ENCODE measurements at regions not wholly inside any gene's neighbourhood (a gene's known extent, or its start where the extent isn't known, plus 50 kb on each side); places are given as distances from the start of the nearest gene placed in this dataset.
A peak's percentile ranks its signal among the peaks of the same experiment; 100 is the strongest.

DNA sequence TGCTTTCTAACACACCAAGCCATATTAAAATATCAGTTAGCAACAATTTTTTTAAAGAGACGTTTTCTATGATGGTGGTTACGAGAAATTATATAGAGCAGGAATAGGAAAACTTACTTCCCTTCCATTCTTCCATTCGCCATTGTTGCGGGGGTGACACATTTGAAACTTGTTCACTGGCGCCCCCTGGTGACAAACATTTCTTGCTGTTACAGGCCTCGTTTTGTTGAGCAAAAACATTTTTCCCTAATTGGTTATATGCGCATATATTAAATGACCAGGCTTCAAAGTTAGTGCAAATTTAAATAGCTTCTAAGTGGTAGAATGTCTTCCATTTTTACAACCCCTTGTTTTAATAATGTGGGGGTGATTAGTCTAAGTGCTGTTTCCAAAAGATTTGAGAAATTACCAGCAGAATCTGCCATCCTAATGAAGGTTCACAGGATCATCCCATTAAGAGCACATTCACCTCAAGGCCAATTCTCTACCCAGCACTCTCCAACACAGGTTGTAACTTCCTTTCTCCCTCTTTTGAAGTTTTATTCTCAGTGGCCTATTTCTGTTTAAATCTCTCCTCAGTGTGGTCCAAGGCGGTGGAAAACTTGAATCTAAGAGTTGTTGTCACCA, 1124.7 kb downstream of the FLRT2 start:
- peak; percentile 21 for DNase-seq

GRCh38 chr14:86652526-86652925, 1122.6 kb downstream of the FLRT2 start:
- DNase-seq: no peak

DNA sequence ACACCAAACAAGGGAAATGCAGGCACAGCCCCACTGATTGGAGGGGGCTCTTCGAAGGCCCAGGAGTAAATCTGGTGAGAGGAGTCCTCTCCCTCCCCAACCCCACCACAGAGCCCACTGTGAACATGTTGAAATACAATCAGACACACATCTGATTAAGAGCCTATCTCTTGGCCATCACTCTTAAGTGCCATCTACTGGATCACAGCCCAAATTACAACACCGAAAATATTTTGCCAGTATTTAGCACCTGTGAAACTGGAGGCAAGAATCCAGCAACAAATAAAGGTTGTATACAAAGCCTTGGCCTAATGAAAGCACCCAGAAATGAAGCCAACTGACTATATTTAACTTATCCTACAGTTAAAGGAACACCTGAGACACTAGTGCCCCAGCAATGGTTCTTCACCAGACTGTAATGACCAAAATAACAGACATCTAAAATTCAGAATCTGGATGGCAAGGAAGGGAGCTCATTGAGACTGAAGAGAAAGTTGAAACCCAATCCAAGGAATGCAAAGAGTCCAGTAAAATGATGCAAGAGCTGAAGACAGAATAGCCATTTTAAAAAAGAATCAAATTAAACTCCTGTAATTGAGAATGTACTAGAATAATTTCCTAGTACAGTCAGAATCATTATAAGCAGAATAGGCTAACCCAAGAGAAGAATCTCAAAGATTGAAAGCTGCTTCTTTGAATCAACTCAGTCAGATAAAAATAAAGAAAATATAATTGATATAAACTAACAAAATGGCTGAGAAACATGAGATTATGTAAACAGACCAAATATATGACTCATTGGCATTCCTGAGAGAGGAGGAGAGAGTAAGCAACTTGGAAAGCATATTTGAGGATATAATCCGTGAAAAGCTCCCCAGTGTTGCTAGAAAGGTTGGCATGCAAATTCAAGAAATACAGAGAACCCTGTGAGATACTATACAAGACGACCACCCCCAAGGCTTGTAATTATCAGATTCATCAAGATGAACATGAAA, 1117.0 kb downstream of the FLRT2 start:
- DNase-seq: no peak

DNA sequence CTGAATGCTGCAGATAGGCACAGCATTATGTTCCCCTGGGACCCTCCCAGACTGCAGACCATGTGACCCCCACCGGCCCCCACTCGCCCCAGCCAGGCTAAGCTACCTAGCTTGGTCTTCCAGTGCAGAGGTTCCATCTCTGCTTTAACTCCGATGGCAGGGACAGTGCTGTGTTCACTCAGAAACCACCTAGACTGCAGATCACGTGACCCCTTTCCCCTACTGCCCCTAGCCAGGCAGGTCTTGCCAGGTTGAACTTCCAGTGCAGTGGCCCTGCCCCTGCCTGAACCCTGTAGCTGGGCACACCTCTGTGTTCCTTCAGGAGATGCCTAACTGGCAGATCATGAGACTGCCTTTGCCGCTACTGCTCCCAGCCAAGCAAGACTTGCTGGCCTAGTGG, 1116.2 kb downstream of the FLRT2 start:
- DNase-seq: no peak

DNA sequence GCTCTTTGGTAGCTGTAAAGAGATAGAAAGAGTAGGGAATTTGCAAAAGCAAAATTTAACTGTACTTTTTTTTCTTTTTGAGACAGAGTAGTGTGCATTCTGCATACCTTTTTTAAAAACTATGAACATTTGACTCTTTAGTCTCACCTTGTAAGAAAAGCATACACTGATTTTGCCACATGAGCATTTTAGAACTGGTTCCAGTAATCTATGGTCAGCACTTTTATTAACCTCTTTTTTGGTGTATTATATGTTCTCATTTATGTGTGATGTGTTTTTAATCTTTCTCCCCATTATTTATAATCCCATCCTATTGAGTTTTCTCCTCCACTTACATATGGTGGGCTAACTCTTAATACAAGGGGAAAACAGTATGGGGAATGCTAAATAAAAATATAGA, 1111.4 kb downstream of the FLRT2 start:
- no peak for DNase-seq

DNA sequence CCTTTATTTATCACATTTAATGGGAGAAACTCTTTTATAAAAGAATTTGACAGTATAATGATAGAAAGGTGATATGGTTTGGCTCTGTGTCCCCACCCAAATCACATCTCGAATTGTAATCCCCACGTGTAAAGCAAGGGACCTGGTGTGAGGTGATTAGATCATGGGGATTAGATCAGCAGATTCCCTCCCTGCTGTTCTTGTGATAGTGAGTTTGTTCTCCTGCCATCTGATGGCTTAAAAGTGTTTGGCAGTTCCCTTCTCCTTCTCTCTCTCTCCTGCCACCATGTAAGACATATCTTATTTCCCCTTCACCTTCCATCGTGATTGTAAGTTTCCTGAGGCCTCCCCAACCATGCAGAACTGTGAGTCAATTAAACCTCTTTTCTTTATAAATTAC, 1110.3 kb downstream of the FLRT2 start:
- DNase-seq: no peak

DNA sequence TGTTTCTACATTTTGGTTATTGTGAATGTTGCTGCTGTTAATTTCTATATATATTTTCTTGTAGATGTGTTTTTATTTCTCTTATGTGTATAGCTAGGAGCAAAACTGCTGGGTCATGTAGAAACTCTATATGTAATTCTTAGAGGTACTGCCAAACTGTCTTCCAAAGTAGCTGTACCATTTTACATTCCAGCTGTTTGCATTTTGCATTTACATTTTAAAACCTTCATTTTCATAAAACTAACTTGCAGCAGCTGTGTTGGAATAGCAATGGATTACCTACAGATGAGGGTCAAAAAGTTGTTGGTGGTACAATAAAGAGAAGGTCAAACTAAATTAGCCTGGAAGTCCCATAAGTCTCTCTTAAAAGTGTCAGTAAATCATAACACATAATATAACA, 1109.7 kb downstream of the FLRT2 start:
- no peak for DNase-seq

- no peak for DNase-seq
Observed at GRCh38 chr14:86639146-86639545, 1109.2 kb downstream of the FLRT2 start.

DNA sequence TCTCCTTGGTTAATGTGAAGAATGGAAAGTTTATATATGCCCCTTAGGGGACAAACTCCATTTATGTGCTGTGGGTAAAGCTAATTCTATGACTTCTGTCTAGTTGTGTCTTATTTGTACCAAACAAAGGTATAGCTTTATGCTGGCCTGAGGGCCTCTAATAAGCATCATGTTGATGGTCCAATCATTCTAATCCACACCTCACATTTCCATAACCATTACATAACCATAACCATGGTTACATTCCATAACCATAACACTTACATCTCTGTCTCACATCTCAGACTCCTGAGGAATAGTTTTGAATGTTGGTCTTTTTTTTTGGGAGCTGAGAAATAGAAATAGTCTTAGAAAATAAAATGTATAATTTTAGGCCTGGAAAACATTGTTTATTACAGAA, 1097.1 kb downstream of the FLRT2 start:
- DNase-seq: no peak

DNA sequence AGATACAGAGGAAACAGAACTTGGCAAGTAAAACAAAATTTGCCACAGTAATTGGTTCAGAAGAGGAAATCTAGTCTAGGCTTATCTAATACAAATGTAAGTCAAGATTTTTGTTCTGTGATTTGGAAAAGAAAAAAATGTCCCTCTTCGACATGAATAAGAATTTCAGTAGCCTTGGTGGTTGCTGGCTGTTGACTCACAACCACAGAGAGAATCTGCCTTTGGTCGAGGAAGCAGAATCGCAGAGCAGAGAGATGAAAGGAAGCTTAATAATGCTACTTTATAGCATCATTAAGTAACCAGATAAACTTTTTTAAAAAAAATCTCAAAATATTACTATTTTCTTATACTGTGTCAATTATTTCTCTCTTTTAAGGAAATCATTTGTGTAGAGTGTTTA, 1096.6 kb downstream of the FLRT2 start:
- no peak for DNase-seq

DNA sequence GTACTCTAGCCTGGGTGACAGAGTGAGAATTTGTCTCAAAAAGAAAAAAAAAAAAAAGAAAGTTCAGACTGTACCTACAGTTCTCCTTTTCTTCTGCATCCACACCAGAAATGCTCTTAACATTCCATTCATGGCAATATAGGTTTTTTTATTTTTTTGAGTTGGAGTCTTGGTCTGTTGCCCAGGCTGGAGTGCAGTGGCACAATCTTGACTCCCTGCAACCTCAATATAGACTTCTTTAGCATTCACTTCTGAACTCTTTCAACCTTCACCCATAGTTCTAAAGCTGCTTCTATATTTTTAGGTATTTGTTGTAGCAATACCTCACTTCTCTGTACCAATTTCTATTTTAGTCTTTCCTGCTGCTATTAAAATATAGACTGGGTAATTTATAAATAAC, 1095.7 kb downstream of the FLRT2 start:
- no peak for DNase-seq

GRCh38 chr14:86619726-86620125, 1089.8 kb downstream of the FLRT2 start:
- no peak for DNase-seq

DNA sequence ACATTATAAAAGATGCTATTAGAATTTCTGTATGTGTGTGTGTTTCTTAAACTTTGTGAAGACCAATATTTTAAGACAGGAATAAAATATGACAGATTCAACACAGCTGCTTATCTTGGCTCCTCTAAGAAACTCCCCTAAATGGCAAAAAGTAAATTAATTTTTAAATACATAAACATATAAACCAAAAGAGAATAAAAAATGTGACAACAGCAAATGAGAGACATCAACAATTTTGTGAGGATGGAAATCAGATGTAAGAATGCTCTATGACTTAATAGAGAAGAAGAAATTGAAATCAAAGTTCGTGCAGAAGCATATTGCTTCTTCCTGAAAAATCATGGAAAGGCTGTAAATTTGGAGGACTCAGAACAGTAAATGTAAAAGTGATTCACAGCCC, 1083.8 kb downstream of the FLRT2 start:
- DNase-seq: no peak

GRCh38 chr14:86613126-86613525, 1083.2 kb downstream of the FLRT2 start:
- DNase-seq: no peak

DNA sequence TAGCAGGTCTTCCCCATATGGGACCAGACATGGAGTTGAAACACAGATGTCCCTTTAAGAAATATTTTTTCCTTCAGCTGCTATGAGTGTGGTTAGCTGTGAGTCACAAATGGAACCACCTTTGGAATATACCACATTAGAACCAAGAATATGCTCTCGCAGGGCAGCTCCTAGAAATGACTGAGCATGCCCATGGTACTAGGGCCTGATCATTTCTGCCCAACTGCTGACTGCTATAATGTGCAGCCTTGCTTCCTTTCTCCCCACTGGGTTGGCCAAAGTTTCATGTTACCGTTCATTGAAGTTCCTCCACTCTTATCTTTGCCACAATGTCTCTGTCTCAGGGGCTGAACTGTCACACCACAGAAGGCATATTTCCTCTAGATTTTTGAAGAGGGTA, 1074.6 kb downstream of the FLRT2 start:
- DNase-seq: no peak

DNA sequence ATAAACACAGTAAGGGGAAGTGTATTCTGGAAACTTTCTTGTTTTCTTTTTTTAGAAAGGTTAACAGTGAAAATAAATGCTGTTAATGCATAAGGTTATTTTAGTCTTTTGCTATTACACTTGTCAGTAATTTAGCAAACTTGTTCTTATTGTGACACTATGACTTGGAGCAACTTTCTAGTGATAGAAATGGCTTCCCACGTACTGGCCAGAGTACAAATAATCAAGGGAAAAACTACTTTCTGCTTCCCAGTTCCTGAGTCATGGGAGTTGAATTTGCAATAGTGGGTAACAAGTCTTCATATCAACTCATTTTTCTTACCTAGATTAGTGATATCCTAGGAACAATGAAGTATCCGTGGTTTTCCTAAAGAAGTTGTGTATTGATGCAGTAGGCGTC, 1072.3 kb downstream of the FLRT2 start:
- no peak for DNase-seq

GRCh38 chr14:86601813-86602212, 1071.9 kb downstream of the FLRT2 start:
- DNase-seq: no peak

GRCh38 chr14:86597279-86597678, 1067.3 kb downstream of the FLRT2 start:
- no peak for DNase-seq

GRCh38 chr14:86596024-86596423, 1066.1 kb downstream of the FLRT2 start:
- DNase-seq: no peak

- no peak for DNase-seq
Observed at GRCh38 chr14:86575141-86575540, 1045.2 kb downstream of the FLRT2 start.

GRCh38 chr14:86574778-86575129, 1044.8 kb downstream of the FLRT2 start:
- no peak for DNase-seq

GRCh38 chr14:86574051-86574777, 1044.3 kb downstream of the FLRT2 start:
- DNase-seq: no peak

DNA sequence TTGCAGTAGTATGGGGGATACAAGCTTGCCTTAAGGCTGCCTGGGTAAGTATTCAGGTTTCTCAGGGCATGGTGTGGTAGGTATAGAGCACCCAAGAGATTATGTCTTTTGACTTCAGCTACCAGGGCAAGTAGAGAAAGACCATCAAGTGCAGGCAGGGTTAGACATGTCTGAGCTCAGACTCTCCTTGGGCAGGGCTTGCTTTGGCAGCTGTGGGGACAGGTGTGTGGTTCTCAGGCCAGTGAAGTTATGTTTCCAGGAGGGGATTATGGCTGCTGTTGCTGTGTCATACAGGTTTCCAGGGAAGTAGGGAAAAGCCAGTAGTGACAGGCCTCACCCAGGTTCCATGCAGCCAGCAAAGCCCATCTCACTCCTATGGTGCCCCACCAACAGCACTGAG, 1040.4 kb downstream of the FLRT2 start:
- no peak for DNase-seq

- DNase-seq: no peak
Observed at GRCh38 chr14:86543521-86543920, 1013.6 kb downstream of the FLRT2 start.

Data from activated gamma-delta T cell treated with Interleukin-2 at 50 U/mL for 16 hours (primary cell).